Loucy (cell line): ENCODE measurements at regions not wholly inside any gene's neighbourhood (a gene's known extent, or its start where the extent isn't known, plus 50 kb on each side); places are given as distances from the start of the nearest gene placed in this dataset.

Experiments used
- H2AFZ ChIP-seq: fragments of 200-600 bp; sonication (generic); 2 replicates; pipeline ENCODE4 v1.6.0; 2016; ENCODE audit warnings: antibody characterized with exemption, mild to moderate bottlenecking, low read length, moderate library complexity
- H3F3A ChIP-seq: fragments of 200-600 bp; 2 replicates; pipeline ENCODE4 v1.6.0; 2016; ENCODE audit warnings: antibody characterized with exemption, low read depth, mild to moderate bottlenecking
- H3K27me3 ChIP-seq: fragments of 200-600 bp; sonication (generic); 2 replicates; pipeline ENCODE4 v1.6.1; 2014; ENCODE audit warnings: low read length, mild to moderate bottlenecking; ENCODE audit not compliant: insufficient read depth, poor library complexity, severe bottlenecking
- H3K36me3 ChIP-seq: fragments of 200-600 bp; sonication (generic); 2 replicates; pipeline ENCODE4 v1.6.1; 2016; ENCODE audit warnings: low read length; ENCODE audit not compliant: insufficient read depth
- H3K4me1 ChIP-seq: fragments of 200-600 bp; sonication (generic); 2 replicates; pipeline ENCODE4 v1.5.1; 2014; ENCODE audit warnings: low read length, mild to moderate bottlenecking; ENCODE audit not compliant: insufficient read depth, poor library complexity, severe bottlenecking
- H3K4me2 ChIP-seq: fragments of 200-600 bp; sonication (generic); 2 replicates; pipeline ENCODE4 v1.6.0; 2014; ENCODE audit warnings: antibody characterized with exemption, low read length, low read depth, mild to moderate bottlenecking; ENCODE audit not compliant: poor library complexity, severe bottlenecking
- H3K4me3 ChIP-seq: fragments of 200-600 bp; sonication (generic); 2 replicates; pipeline ENCODE4 v1.5.1; 2014; ENCODE audit warnings: low read length, mild to moderate bottlenecking, mixed read lengths; ENCODE audit not compliant: poor library complexity, severe bottlenecking
- H3K79me2 ChIP-seq: fragments of 200-600 bp; sonication (generic); 2 replicates; pipeline ENCODE4 v1.6.1; 2014; ENCODE audit warnings: low read length; ENCODE audit not compliant: insufficient read depth
- H3K9ac ChIP-seq: fragments of 200-600 bp; sonication (generic); 2 replicates; pipeline ENCODE4 v1.6.0; 2014; ENCODE audit warnings: mild to moderate bottlenecking, low read depth, low read length, moderate library complexity; ENCODE audit not compliant: poor library complexity, severe bottlenecking
- H3K9me2 ChIP-seq: fragments of 200-600 bp; sonication (generic); replicated peaks from 2 replicates; pipeline ENCODE4 v1.6.1; 2016; ENCODE audit warnings: low read depth, low read length, mixed read lengths
- H3K9me3 ChIP-seq: fragments of 200-600 bp; sonication (generic); 2 replicates; pipeline ENCODE4 v1.6.1; 2014; ENCODE audit warnings: mild to moderate bottlenecking, antibody characterized with exemption, low read length, low read depth; ENCODE audit not compliant: insufficient read depth
- H4K20me1 ChIP-seq: fragments of 200-600 bp; sonication (generic); 2 replicates; pipeline ENCODE4 v1.6.0; 2014; ENCODE audit warnings: antibody characterized with exemption, low read length, mild to moderate bottlenecking; ENCODE audit not compliant: insufficient read depth, poor library complexity, severe bottlenecking
- EZH2phosphoT487 ChIP-seq: fragments of 200-600 bp; IDR thresholded peaks from 2 replicates; pipeline ENCODE4 v1.6.1; 2018; ENCODE audit warnings: antibody characterized with exemption, mild to moderate bottlenecking, moderate library complexity, borderline replicate concordance
- TF ChIP-seq, protein P1 (sequence below): fragments of 200-600 bp; sonication (generic); conservative IDR thresholded peaks from 2 replicates; pipeline ENCODE4 v1.5.1; 2014; ENCODE audit warnings: mild to moderate bottlenecking, antibody characterized with exemption, low read length

GRCh38 chr6:153960741-153961140, 78.3 kb upstream of the OPRM1 start:
- H3K4me3 ChIP-seq = no peak overlapping the region
- H3K9me3 ChIP-seq = no peaks in the 10 kb centered on the region
- no peaks in the 10 kb centered on the region for H3K36me3 ChIP-seq
- H3K9ac ChIP-seq = no peak overlapping the region
- no peaks in the 10 kb centered on the region for H3K27me3 ChIP-seq
- no peak overlapping the region for H3K4me2 ChIP-seq
- TF ChIP-seq EZH2phosphoT487 = no peak
- TF ChIP-seq, protein P1, sequence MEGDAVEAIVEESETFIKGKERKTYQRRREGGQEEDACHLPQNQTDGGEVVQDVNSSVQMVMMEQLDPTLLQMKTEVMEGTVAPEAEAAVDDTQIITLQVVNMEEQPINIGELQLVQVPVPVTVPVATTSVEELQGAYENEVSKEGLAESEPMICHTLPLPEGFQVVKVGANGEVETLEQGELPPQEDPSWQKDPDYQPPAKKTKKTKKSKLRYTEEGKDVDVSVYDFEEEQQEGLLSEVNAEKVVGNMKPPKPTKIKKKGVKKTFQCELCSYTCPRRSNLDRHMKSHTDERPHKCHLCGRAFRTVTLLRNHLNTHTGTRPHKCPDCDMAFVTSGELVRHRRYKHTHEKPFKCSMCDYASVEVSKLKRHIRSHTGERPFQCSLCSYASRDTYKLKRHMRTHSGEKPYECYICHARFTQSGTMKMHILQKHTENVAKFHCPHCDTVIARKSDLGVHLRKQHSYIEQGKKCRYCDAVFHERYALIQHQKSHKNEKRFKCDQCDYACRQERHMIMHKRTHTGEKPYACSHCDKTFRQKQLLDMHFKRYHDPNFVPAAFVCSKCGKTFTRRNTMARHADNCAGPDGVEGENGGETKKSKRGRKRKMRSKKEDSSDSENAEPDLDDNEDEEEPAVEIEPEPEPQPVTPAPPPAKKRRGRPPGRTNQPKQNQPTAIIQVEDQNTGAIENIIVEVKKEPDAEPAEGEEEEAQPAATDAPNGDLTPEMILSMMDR = no peak
- H3K9me2 ChIP-seq = no peaks in the 10 kb centered on the region
- H3K79me2 ChIP-seq = no peaks in the 10 kb centered on the region
- no peaks in the 10 kb centered on the region for H3K4me1 ChIP-seq
- H4K20me1 ChIP-seq = no peaks in the 10 kb centered on the region
- no peaks in the 10 kb centered on the region for H3F3A ChIP-seq
- H2AFZ ChIP-seq = no peak overlapping the region

- no peak overlapping the region for H3K9ac ChIP-seq
- H3K79me2 ChIP-seq = no peaks in the 10 kb centered on the region
- no peaks in the 10 kb centered on the region for H3K4me1 ChIP-seq
- no peak overlapping the region for H3K4me2 ChIP-seq
- no peaks in the 10 kb centered on the region for H4K20me1 ChIP-seq
- no peaks in the 10 kb centered on the region for H3K9me2 ChIP-seq
- H3F3A ChIP-seq = no peaks in the 10 kb centered on the region
- TF ChIP-seq EZH2phosphoT487 = no peak
- TF ChIP-seq, protein P1 = no peak
- H2AFZ ChIP-seq = no peak overlapping the region
- H3K27me3 ChIP-seq = no peaks in the 10 kb centered on the region
- no peaks in the 10 kb centered on the region for H3K9me3 ChIP-seq
- no peak overlapping the region for H3K4me3 ChIP-seq
- H3K36me3 ChIP-seq = no peaks in the 10 kb centered on the region
Observed at GRCh38 chr6:153960281-153960680, 78.8 kb upstream of the OPRM1 start.

DNA sequence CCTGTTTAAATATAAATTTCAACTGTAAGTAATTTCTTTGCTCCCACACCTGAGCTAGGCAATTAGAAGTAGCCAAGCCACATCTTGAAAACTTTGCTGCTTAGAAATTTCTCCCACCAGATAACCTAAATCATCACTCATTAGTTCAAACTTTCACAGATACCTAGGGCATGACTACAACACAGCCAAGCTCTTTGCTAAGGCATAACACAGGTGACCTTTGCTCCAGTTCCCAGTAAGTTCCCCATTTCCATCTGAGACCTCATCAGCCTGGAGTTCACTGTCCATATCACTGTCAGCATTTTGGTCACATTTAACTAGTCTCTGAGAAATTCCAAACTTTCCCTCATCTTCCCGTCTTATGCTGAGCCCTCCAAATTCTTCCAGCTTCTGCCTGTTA, 79.8 kb upstream of the OPRM1 start:
- no peak overlapping the region for H3K9ac ChIP-seq
- no peak overlapping the region for H2AFZ ChIP-seq

More for the DNA sequence above, 79.8 kb upstream of the OPRM1 start:
- H3K4me3 ChIP-seq = no peak overlapping the region
- H3K4me1 ChIP-seq = no peaks in the 10 kb centered on the region
- H3K36me3 ChIP-seq = no peaks in the 10 kb centered on the region
- no peak overlapping the region for H3K4me2 ChIP-seq
- no peaks in the 10 kb centered on the region for H4K20me1 ChIP-seq
- H3K9me3 ChIP-seq = no peaks in the 10 kb centered on the region
- TF ChIP-seq, protein P1 = no peak
- TF ChIP-seq EZH2phosphoT487 = no peak
- H3K27me3 ChIP-seq = no peaks in the 10 kb centered on the region
- no peaks in the 10 kb centered on the region for H3K9me2 ChIP-seq
- H3F3A ChIP-seq = no peaks in the 10 kb centered on the region
- no peaks in the 10 kb centered on the region for H3K79me2 ChIP-seq
